ENCODE measurements at regions not wholly inside any gene's neighbourhood (a gene's known extent, or its start where the extent isn't known, plus 50 kb on each side); places are given as distances from the start of the nearest gene placed in this dataset.

GRCh38 chrX:39805825-39806224 is 291.9 kb downstream of the BCOR start:
- no peak overlapping the region for H3K4me3 ChIP-seq (ENCODE audit: low read length)
- TF ChIP-seq CTCF (conservative IDR thresholded peaks at IDR 0.05; ENCODE audit: low read depth, low read length): no peak
- DNase-seq (ENCODE audit: low read depth): no peak

GRCh38 chrX:39808471-39808917 is 289.3 kb downstream of the BCOR start:
- no peak overlapping the region for H3K4me3 ChIP-seq (ENCODE audit: low read length)
- peak; percentile 58 for DNase-seq (ENCODE audit: low read depth)
- TF ChIP-seq CTCF (conservative IDR thresholded peaks at IDR 0.05; ENCODE audit: low read depth, low read length): no peak

GRCh38 chrX:39809331-39809730 is 288.4 kb downstream of the BCOR start:
- TF ChIP-seq CTCF (conservative IDR thresholded peaks at IDR 0.05; ENCODE audit: low read depth, low read length): no peak
- no peak overlapping the region for H3K4me3 ChIP-seq (ENCODE audit: low read length)
- no peak for DNase-seq (ENCODE audit: low read depth)

- no peak for TF ChIP-seq CTCF (conservative IDR thresholded peaks at IDR 0.05; ENCODE audit: low read depth, low read length)
- DNase-seq (ENCODE audit: low read depth): no peak
- no peak overlapping the region for H3K4me3 ChIP-seq (ENCODE audit: low read length)
Observed at GRCh38 chrX:39810901-39811300, 286.9 kb downstream of the BCOR start.

- no peak for TF ChIP-seq CTCF (conservative IDR thresholded peaks at IDR 0.05; ENCODE audit: low read depth, low read length)
- H3K4me3 ChIP-seq (ENCODE audit: low read length): no peak overlapping the region
- no peak for DNase-seq (ENCODE audit: low read depth)
Observed at GRCh38 chrX:39811376-39811775, 286.4 kb downstream of the BCOR start.

GRCh38 chrX:39813631-39814277 is 284.0 kb downstream of the BCOR start:
- DNase-seq (ENCODE audit: low read depth): peak; percentile 58
- TF ChIP-seq CTCF (conservative IDR thresholded peaks at IDR 0.05; ENCODE audit: low read depth, low read length): no peak

GRCh38 chrX:39814391-39814790 is 283.4 kb downstream of the BCOR start:
- no peak for DNase-seq (ENCODE audit: low read depth)
- no peak overlapping the region for H3K4me3 ChIP-seq (ENCODE audit: low read length)
- peak; percentile 47 for TF ChIP-seq CTCF (conservative IDR thresholded peaks at IDR 0.05; ENCODE audit: low read depth, low read length)

More at GRCh38 chrX:39813631-39814277, 284.0 kb downstream of the BCOR start:
- H3K4me3 ChIP-seq (ENCODE audit: low read length): no peak overlapping the region
